ENCODE measurements at regions not wholly inside any gene's neighbourhood (a gene's known extent, or its start where the extent isn't known, plus 50 kb on each side); places are given as distances from the start of the nearest gene placed in this dataset.

GRCh38 chr1:29833581-29833980 is 597.3 kb downstream of the PTPRU start:
- TF ChIP-seq CTCF (IDR thresholded peaks at IDR 0.05 in 2 of 3, conservative IDR thresholded peaks at IDR 0.05 in 1 of 3; ENCODE audit: control insufficient read depth in 2 of 3, extremely low read depth in 1 of 3, insufficient read depth in 1 of 3, low read depth in 3 of 3, low read length in 3 of 3) (no peak), MEF2B (IDR thresholded peaks at IDR 0.05; ENCODE audit: partially characterized antibody, poor library complexity, severe bottlenecking) (no peak), EP300 (IDR thresholded peaks at IDR 0.05; ENCODE audit: borderline replicate concordance in 1 of 2, control insufficient read depth in 1 of 2, low read depth in 2 of 2, low read length in 2 of 2) (no peak), POLR2A (IDR thresholded peaks at IDR 0.05; ENCODE audit: low read depth, low read length) (no peak), CHD2 (IDR thresholded peaks at IDR 0.05; ENCODE audit: borderline replicate concordance, low read depth, low read length) (no peak), MAX (IDR thresholded peaks at IDR 0.05; ENCODE audit: low read depth, low read length) (no peak)
